ENCODE measurements at regions not wholly inside any gene's neighbourhood (a gene's known extent, or its start where the extent isn't known, plus 50 kb on each side); places are given as distances from the start of the nearest gene placed in this dataset.

DNA sequence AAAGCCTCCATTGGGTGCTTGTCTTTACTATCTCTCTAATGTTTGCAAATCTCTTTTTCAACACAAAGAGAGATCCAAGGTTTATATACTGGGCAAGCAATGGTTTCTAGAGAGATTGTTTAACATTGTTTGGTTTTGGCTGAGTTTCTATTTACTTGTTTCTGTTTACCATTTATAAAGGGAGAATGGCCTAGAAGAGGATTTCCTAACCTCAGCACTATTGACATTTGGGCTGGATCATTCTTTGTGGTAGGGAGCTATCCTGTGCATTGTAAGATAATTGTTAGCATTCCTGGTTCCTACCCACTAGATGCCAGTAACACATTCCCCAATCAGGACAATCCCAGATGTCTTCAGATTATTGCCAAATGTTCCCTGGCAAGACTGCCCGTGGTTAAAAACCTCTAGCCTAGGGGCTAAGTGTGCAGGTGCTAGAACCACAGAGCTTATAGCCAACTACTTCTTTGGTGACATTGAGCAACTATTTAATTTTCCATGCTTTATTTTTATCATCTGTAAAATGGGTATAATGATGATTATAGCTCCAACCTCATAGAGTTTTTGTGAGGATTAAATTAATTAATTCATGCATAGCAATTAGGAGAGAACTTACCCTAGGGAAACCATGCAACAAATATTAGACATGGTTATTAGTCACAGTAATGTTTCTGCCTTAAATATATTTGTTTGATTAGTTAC is 413.9 kb upstream of the MAF start:
- TF ChIP-seq POLR2A (IDR thresholded peaks at IDR 0.05; ENCODE audit: low read depth, low read length) (no peak), POLR2AphosphoS5 (IDR thresholded peaks at IDR 0.05; ENCODE audit: insufficient read depth, low read depth, low read length) (no peak), EZH2 (IDR thresholded peaks at IDR 0.05; ENCODE audit: borderline replicate concordance, low read depth, low read length, severe bottlenecking) (no peak), MYC (IDR thresholded peaks at IDR 0.05; ENCODE audit: low read depth, low read length) (no peak), FOS (IDR thresholded peaks at IDR 0.05; ENCODE audit: borderline replicate concordance, insufficient read depth, low read length) (no peak)
- TF ChIP-seq, protein P1, sequence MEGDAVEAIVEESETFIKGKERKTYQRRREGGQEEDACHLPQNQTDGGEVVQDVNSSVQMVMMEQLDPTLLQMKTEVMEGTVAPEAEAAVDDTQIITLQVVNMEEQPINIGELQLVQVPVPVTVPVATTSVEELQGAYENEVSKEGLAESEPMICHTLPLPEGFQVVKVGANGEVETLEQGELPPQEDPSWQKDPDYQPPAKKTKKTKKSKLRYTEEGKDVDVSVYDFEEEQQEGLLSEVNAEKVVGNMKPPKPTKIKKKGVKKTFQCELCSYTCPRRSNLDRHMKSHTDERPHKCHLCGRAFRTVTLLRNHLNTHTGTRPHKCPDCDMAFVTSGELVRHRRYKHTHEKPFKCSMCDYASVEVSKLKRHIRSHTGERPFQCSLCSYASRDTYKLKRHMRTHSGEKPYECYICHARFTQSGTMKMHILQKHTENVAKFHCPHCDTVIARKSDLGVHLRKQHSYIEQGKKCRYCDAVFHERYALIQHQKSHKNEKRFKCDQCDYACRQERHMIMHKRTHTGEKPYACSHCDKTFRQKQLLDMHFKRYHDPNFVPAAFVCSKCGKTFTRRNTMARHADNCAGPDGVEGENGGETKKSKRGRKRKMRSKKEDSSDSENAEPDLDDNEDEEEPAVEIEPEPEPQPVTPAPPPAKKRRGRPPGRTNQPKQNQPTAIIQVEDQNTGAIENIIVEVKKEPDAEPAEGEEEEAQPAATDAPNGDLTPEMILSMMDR (IDR thresholded peaks at IDR 0.05; ENCODE audit: extremely low read depth in 1 of 2, insufficient read depth in 1 of 2, low read depth in 1 of 2, low read length in 2 of 2), result no peak
- TF ChIP-seq, protein P2, sequence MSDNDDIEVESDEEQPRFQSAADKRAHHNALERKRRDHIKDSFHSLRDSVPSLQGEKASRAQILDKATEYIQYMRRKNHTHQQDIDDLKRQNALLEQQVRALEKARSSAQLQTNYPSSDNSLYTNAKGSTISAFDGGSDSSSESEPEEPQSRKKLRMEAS (IDR thresholded peaks at IDR 0.05; ENCODE audit: insufficient read depth, insufficient read length), result no peak

Data from endothelial cell of umbilical vein (primary cell).